HFFc6 (cell line): ENCODE measurements at regions not wholly inside any gene's neighbourhood (a gene's known extent, or its start where the extent isn't known, plus 50 kb on each side); places are given as distances from the start of the nearest gene placed in this dataset.
A peak's percentile ranks its signal among the peaks of the same experiment; 100 is the strongest.

Experiments used
- DNase-seq: peaks from one replicate; pipeline ENCODE4 v3.0.0-alpha.2; 2018
- H3K27ac Mint-ChIP-seq: 2 replicates; pipeline ENCODE4 v1.8.0; 2020; ENCODE audit warnings: mild to moderate bottlenecking, mixed read lengths
- H3K27me3 Mint-ChIP-seq: 2 replicates; pipeline ENCODE4 v1.8.0; 2021; ENCODE audit warnings: mild to moderate bottlenecking, moderate library complexity, mixed read lengths; ENCODE audit not compliant: insufficient read depth
- H3K36me3 Mint-ChIP-seq: 2 replicates; pipeline ENCODE4 v1.8.0; 2021; ENCODE audit warnings: low read depth, mixed read lengths
- H3K4me1 Mint-ChIP-seq: 2 replicates; pipeline ENCODE4 v1.8.0; 2020; ENCODE audit warnings: low read depth, mixed read lengths
- H3K4me3 Mint-ChIP-seq: 2 replicates; pipeline ENCODE4 v1.8.0; 2020; ENCODE audit warnings: mild to moderate bottlenecking, moderate library complexity, mixed read lengths
- H3K9me3 Mint-ChIP-seq: 2 replicates; pipeline ENCODE4 v1.8.0; 2020; ENCODE audit warnings: mild to moderate bottlenecking, mixed read lengths
- TF ChIP-seq, protein P1 (sequence below): fragments of 200-600 bp; sonication (generic); IDR thresholded peaks from 2 replicates; pipeline ENCODE4 v1.5.0; 2021; ENCODE audit warnings: antibody characterized with exemption, mild to moderate bottlenecking

DNA sequence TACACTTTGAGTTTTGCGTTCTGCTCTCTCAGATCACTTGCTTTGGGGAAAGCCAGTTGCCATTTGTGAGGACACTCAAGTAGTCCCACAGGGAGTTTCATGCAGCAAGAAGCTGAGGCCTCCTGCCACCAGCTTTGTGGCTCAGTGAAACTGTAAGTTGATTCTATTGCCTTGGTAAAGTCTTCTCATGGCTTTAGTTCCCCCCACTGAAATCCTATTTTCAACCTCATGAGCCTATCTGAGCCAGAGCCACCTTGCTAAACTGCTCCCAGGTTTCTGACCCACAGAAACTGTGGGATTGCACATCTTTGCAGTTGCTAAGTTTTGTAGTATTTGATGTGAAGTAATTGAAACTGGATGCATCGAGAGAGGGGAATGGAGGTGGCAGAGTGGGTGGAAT is 85.4 kb upstream of the TOP3B start:
- TF ChIP-seq, protein P1, sequence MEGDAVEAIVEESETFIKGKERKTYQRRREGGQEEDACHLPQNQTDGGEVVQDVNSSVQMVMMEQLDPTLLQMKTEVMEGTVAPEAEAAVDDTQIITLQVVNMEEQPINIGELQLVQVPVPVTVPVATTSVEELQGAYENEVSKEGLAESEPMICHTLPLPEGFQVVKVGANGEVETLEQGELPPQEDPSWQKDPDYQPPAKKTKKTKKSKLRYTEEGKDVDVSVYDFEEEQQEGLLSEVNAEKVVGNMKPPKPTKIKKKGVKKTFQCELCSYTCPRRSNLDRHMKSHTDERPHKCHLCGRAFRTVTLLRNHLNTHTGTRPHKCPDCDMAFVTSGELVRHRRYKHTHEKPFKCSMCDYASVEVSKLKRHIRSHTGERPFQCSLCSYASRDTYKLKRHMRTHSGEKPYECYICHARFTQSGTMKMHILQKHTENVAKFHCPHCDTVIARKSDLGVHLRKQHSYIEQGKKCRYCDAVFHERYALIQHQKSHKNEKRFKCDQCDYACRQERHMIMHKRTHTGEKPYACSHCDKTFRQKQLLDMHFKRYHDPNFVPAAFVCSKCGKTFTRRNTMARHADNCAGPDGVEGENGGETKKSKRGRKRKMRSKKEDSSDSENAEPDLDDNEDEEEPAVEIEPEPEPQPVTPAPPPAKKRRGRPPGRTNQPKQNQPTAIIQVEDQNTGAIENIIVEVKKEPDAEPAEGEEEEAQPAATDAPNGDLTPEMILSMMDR: no peak
- Mint-ChIP-seq H3K9me3 (no peaks in the 10 kb centered on the region), H3K4me3 (no peak overlapping the region)

DNA sequence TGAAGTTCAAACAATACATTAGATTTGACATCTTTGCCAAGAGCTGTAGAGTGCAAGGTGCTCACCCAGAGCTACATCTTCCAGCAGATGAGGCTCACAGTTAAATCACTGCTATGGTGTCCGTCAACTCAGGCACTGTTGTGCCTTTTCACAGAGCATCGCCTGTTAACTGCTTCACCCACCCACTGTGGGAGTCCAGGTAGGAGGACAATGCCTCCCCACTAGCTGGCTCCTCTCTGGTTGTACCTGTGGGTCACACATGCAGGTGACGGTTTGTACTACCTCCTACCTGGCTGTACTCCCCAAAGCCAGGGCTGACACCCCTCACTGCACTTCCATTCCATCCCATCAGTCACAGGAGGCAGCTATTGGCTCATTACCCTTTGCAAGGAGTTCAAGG is 84.6 kb upstream of the TOP3B start:
- Mint-ChIP-seq H3K27me3 (peaks cover 28% of the 10 kb centered on the region), H3K9me3 (no peaks in the 10 kb centered on the region), H3K36me3 (no peaks in the 10 kb centered on the region), H3K27ac (no peak overlapping the region), H3K4me3 (no peak overlapping the region), H3K4me1 (no peaks in the 10 kb centered on the region)
- TF ChIP-seq, protein P1: no peak
- no peak for DNase-seq

More for the DNA sequence above, 85.4 kb upstream of the TOP3B start:
- no peak for DNase-seq
- Mint-ChIP-seq H3K27me3 (peaks cover 26% of the 10 kb centered on the region), H3K27ac (no peak overlapping the region), H3K4me1 (no peaks in the 10 kb centered on the region), H3K36me3 (no peaks in the 10 kb centered on the region)

DNA sequence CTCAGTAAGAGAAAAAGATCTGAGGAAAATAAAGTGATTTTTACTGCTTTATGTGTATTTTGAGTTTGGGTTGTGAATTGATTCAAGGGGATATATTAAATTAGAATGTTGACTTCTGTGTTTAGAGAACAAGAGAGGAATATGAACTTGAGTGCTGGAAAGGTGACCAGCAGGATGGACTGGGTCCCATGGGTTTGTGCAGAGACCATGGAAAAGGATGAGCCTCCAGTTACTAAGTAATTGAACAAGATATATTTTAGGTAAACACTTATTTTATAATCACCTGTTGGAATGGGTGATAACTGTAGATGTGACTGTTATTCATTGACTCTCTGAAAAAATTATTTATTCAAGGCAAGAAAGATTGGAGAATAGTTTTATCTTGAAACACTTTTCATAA is 82.0 kb upstream of the TOP3B start:
- TF ChIP-seq, protein P1: no peak
- Mint-ChIP-seq H3K36me3 (no peaks in the 10 kb centered on the region), H3K4me3 (no peak overlapping the region), H3K27ac (no peak overlapping the region), H3K27me3 (peaks cover 27% of the 10 kb centered on the region), H3K9me3 (no peaks in the 10 kb centered on the region), H3K4me1 (no peaks in the 10 kb centered on the region)
- DNase-seq: no peak

DNA sequence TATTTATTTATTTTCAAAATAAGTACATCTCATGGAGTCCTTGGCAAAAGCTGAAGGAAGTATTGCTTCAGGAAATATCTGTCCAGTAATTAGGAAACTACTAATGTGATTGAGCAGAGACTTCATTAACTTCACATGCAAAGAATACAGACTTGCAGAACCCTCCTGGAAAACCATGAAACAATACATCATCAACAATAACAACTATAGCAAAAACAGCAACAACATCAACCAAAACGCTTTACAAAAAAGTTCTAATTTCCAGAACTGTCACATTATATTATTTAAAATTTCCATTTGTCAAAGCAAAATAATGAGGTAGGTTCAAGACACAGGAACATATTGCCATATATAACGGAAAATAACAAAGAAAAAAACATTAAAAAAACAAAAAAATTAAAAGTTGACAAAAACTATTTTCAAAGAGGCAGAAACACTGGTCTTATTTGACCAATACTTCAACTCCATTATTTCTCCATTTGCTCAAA is 79.8 kb upstream of the TOP3B start:
- Mint-ChIP-seq H3K27me3 (peaks cover 27% of the 10 kb centered on the region), H3K27ac (no peak overlapping the region), H3K4me3 (no peak overlapping the region), H3K9me3 (no peaks in the 10 kb centered on the region), H3K36me3 (no peaks in the 10 kb centered on the region), H3K4me1 (no peaks in the 10 kb centered on the region)
- TF ChIP-seq, protein P1: no peak
- DNase-seq: no peak

DNA sequence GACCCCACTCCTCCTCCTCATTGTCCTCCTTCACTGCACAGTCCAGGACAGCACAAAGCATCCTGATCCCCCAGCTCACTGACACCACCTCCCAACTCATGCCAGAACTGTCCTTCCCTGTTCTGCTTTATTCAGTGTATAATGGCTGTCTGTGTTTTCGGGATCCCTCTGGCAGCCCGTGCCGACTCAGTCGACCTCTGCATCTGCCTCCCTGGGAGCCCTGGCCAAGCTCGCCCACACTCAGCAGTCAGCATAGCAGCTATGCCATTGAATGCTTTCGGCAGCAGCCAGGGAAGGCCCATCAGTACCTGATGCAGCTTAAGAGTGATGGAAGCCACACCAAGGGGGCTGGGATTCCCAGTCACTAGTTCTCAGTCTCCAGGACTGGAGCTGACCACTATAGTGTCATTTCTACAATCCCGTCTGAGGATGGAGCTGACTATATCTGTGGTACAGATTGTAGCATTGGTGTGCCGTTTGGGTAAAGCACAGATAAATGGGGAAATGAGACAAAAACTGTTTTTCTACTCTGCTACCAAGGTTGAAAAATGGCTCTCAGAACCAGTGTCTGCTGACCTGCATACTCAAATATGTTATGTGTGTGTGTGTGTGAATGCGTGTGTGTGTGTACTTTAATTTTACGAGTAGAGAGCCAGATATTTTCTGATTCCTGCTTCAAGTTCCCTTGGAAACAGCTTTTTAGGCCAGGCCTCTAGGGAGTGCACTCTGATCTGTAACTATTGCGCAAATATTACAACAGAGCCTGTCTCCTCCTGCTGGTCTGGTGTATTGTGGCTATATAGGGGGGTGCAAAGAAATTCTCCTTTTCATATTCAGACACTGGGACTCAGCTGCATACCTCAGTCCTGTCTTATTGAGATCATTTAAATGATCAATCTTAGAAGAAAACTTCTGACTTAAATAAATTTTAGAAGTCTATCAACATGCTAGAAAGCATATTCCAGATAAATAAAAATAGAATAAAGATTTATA is 78.8 kb upstream of the TOP3B start:
- peak; percentile 39 for DNase-seq
- Mint-ChIP-seq H3K4me1 (no peaks in the 10 kb centered on the region), H3K36me3 (no peaks in the 10 kb centered on the region), H3K4me3 (no peak overlapping the region), H3K27me3 (peaks cover 21% of the 10 kb centered on the region), H3K9me3 (no peaks in the 10 kb centered on the region), H3K27ac (no peak overlapping the region)
- TF ChIP-seq, protein P1: no peak
